ENCODE measurements at regions not wholly inside any gene's neighbourhood (a gene's known extent, or its start where the extent isn't known, plus 50 kb on each side); places are given as distances from the start of the nearest gene placed in this dataset.

DNA sequence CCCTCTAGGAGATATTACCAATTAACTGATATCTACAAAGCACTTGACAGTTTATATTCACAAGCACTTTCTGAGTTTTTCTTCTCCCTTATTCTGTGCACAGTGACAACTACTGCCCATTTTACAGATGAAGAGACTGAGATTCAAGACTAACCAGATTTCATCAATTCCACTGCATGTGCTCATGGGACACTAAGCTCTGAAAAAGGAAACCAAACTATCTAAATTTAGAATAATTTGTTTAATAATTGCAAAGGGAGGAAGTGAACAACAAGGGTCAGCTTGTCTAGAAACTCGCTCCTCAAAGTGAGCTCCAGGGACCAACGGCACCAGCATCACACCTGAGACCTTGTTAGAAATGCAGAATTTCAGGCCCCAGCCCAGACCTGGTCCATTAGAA is 50.8 kb upstream of the MYLIP start:
- no peak overlapping the region for H3K27ac ChIP-seq

DNA sequence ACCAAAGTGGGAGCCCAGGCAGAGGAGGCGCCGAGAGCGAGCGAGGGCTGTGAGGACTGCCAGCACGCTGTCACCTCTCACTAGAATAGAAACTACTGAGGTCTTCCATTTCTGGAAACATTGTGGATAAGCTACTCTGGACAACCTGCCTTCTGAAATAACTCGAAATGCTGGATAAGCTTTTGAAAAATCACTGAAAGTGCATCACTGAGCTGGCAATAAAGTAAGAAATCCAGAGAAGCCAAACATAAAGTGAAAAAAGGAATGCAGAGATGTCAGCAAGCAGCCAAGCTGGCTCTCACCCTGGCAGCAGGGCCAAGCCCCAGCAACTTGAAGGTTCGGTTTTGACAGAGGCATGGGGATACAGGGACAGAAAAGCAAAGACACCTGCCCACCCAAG is 59.2 kb upstream of the MYLIP start:
- TF ChIP-seq, protein P1, sequence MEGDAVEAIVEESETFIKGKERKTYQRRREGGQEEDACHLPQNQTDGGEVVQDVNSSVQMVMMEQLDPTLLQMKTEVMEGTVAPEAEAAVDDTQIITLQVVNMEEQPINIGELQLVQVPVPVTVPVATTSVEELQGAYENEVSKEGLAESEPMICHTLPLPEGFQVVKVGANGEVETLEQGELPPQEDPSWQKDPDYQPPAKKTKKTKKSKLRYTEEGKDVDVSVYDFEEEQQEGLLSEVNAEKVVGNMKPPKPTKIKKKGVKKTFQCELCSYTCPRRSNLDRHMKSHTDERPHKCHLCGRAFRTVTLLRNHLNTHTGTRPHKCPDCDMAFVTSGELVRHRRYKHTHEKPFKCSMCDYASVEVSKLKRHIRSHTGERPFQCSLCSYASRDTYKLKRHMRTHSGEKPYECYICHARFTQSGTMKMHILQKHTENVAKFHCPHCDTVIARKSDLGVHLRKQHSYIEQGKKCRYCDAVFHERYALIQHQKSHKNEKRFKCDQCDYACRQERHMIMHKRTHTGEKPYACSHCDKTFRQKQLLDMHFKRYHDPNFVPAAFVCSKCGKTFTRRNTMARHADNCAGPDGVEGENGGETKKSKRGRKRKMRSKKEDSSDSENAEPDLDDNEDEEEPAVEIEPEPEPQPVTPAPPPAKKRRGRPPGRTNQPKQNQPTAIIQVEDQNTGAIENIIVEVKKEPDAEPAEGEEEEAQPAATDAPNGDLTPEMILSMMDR (conservative IDR thresholded peaks at IDR 0.05): no peak
- no peak for TF ChIP-seq ZFX (IDR thresholded peaks at IDR 0.05)
- no peak overlapping the region for H3K27ac ChIP-seq

More for the DNA sequence above, 50.8 kb upstream of the MYLIP start:
- TF ChIP-seq, protein P1 (conservative IDR thresholded peaks at IDR 0.05): no peak
- no peak for TF ChIP-seq ZFX (IDR thresholded peaks at IDR 0.05)

DNA sequence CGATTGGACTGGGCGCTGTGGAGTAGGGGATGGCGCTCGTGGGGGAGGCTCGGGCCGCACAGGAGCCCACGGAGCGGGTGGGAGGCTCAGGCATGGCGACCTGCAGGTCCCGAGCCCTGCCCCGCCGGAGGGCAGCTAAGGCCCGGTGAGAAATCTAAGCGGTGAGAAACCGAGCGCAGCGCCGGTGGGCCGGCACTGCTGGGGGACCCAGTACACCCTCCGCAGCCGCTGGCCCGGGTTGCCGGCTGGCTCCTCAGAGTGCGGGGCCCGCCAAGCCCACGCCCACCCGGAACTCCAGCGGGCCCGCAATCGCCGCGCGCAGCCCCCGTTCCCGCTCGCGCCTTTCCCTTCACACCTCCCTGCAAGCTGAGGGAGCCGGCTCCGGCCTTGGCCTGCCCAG is 59.7 kb upstream of the MYLIP start:
- no peak overlapping the region for H3K27ac ChIP-seq
- TF ChIP-seq, protein P1 (conservative IDR thresholded peaks at IDR 0.05): no peak
- no peak for TF ChIP-seq ZFX (IDR thresholded peaks at IDR 0.05)

DNA sequence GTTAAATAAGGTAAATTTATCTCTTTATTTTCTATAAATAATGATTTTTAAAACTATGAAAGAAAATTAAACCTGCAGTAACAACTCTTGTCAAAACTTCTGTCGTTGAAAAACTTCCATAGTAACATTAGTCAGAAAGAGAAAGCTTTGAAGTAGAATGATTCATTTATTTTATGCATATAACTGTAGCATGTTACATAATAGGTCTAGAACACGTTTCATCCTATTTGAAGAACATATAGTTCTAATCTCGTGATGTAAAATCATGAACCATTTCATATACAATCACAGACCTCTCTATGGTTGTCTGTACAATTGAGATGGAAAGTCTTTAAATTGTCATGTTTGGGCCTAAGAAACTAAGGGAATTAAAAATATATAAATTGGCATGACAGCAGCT is 61.3 kb upstream of the MYLIP start:
- H3K27ac ChIP-seq: no peak overlapping the region
- TF ChIP-seq, protein P1 (conservative IDR thresholded peaks at IDR 0.05): no peak
- TF ChIP-seq ZFX (IDR thresholded peaks at IDR 0.05): no peak

DNA sequence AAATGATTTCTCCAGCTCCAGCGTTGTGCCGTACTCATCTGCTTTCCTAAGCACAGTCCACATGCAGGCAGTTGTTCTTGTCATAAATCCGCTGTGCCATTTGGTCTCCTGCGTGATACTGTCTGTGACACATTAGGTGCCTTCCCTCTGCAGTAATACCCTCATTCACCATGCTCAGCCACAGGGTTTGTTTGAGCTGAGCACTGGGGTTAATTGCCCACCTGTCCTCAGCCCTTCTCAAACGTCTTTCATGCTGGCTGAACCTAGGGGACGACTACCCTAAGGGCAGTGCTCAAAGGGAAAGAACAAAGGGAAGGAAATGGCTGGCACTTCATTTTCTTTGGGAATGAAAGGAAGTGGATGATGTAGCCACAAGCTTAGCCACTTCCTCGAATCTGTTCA is 64.2 kb upstream of the MYLIP start:
- H3K27ac ChIP-seq: no peak overlapping the region
- TF ChIP-seq ZFX (IDR thresholded peaks at IDR 0.05): no peak
- TF ChIP-seq, protein P1 (conservative IDR thresholded peaks at IDR 0.05): no peak

DNA sequence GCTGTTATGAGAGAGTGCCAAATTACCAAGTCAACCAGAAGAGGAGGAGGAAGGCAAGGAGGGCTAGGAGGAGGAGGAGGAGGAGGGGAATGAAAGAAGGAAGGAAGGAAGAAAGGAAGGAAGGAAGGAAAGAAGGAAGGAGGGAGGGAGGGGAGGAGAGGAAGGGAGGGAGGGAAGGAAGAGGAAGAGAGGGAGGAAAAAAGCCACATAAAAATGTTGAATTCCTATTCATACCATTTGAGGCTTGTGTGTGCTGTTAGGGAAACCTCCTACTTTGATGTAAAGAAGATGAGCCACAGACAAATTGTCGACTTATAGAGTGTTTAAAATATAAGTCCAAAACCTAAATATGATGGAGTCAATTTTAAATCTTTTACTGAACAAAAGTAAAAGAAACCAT is 65.3 kb upstream of the MYLIP start:
- no peak overlapping the region for H3K27ac ChIP-seq
- no peak for TF ChIP-seq ZFX (IDR thresholded peaks at IDR 0.05)
- TF ChIP-seq, protein P1 (conservative IDR thresholded peaks at IDR 0.05): no peak

DNA sequence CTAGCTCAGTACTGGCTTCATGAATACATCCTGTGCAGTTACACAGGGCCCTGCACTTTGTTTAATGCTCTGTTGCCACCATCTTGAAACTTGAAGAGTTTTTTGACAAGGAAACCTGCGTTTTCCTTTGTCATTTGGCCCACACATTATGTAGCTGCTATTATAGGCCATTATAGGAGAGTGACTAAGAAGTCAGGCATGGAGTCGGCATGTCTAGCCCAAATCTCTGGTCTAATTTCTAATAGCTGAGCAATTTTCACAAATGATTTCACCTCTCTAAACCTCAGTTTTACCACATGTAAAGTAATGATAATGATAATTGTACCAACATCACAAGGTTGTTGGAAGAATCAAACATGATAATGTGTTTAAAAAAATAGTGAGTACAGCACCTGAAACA is 67.1 kb upstream of the MYLIP start:
- H3K27ac ChIP-seq: no peak overlapping the region
- TF ChIP-seq ZFX (IDR thresholded peaks at IDR 0.05): no peak
- TF ChIP-seq, protein P1 (conservative IDR thresholded peaks at IDR 0.05): no peak
